OCI-LY1 (cell line): ENCODE measurements at regions not wholly inside any gene's neighbourhood (a gene's known extent, or its start where the extent isn't known, plus 50 kb on each side); places are given as distances from the start of the nearest gene placed in this dataset.

Source experiments
- CTCF ChIP-seq: fragments of 200-600 bp; sonication (generic), shearing (Covaris generic); IDR thresholded peaks from 2 replicates; pipeline ENCODE4 v1.5.1; 2017; ENCODE audit warnings: mild to moderate bottlenecking, antibody characterized with exemption, low read length, moderate library complexity, mixed read lengths
- EZH2 ChIP-seq: fragments of 200-600 bp; sonication (generic), shearing (Covaris generic); IDR thresholded peaks from 2 replicates; pipeline ENCODE4 v1.8.0; 2017; ENCODE audit warnings: borderline replicate concordance, mixed run types, mild to moderate bottlenecking, antibody characterized with exemption, low read length, moderate library complexity, mixed read lengths

- TF ChIP-seq CTCF = no peak
- TF ChIP-seq EZH2 = no peak
These were observed 248.7 kb downstream of the TAF11L14 start for GRCh38 chr5:17882760-17883488.
